ENCODE measurements at regions not wholly inside any gene's neighbourhood (a gene's known extent, or its start where the extent isn't known, plus 50 kb on each side); places are given as distances from the start of the nearest gene placed in this dataset.
A peak's percentile ranks its signal among the peaks of the same experiment; 100 is the strongest.
"Not testable (repeated sequence)": the region's sequence is repeated elsewhere in the genome, so short reads cannot be mapped to it uniquely, and the experiment has no call there.

- no peak for DNase-seq
Observed at GRCh38 chr1:232579958-232580941, 49.7 kb downstream of the SIPA1L2 start.

- no peak for DNase-seq
Observed at GRCh38 chr1:232579466-232579865, 50.5 kb downstream of the SIPA1L2 start.

GRCh38 chr1:232578651-232579195 lies 51.2 kb downstream of the SIPA1L2 start:
- peak; percentile 33 for DNase-seq

GRCh38 chr1:232577772-232578171 lies 52.2 kb downstream of the SIPA1L2 start:
- DNase-seq: no peak

GRCh38 chr1:232576537-232576936 lies 53.4 kb downstream of the SIPA1L2 start:
- no peak for DNase-seq

GRCh38 chr1:232575763-232576040 lies 54.2 kb downstream of the SIPA1L2 start:
- no peak for DNase-seq

GRCh38 chr1:232574889-232575762 lies 54.8 kb downstream of the SIPA1L2 start:
- DNase-seq: no peak

GRCh38 chr1:232574077-232574476 lies 55.9 kb downstream of the SIPA1L2 start:
- DNase-seq: no peak

GRCh38 chr1:232571523-232571922 lies 58.4 kb downstream of the SIPA1L2 start:
- no peak for DNase-seq

- no peak for DNase-seq
Observed at GRCh38 chr1:232570007-232570406, 59.9 kb downstream of the SIPA1L2 start.

GRCh38 chr1:232569554-232569921 lies 60.4 kb downstream of the SIPA1L2 start:
- DNase-seq: not testable (repeated sequence)

- no peak for DNase-seq
Observed at GRCh38 chr1:232568906-232569553, 60.9 kb downstream of the SIPA1L2 start.

- no peak for DNase-seq
Observed at GRCh38 chr1:232568331-232568852, 61.5 kb downstream of the SIPA1L2 start.

GRCh38 chr1:232566093-232566492 lies 63.8 kb downstream of the SIPA1L2 start:
- DNase-seq: no peak

GRCh38 chr1:232562855-232563510 lies 67.0 kb downstream of the SIPA1L2 start:
- no peak for DNase-seq

GRCh38 chr1:232561381-232561780 lies 68.6 kb downstream of the SIPA1L2 start:
- DNase-seq: no peak

- no peak for DNase-seq
Observed at GRCh38 chr1:232560940-232561339, 69.0 kb downstream of the SIPA1L2 start.

- no peak for DNase-seq
Observed at GRCh38 chr1:232558954-232559353, 71.0 kb downstream of the SIPA1L2 start.

GRCh38 chr1:232557502-232558191 lies 72.3 kb downstream of the SIPA1L2 start:
- DNase-seq: no peak

GRCh38 chr1:232557096-232557495 lies 72.8 kb downstream of the SIPA1L2 start:
- DNase-seq: peak; percentile 7

GRCh38 chr1:232556351-232556750 lies 73.6 kb downstream of the SIPA1L2 start:
- DNase-seq: no peak
